AG04450 (cell line): ENCODE measurements at regions not wholly inside any gene's neighbourhood (a gene's known extent, or its start where the extent isn't known, plus 50 kb on each side); places are given as distances from the start of the nearest gene placed in this dataset.

ENCODE experiments used
- CTCF ChIA-PET: fragments of 300-600, 350-600 bp; formaldehyde crosslinking; extraction: SDS; loops from one replicate; lab custom pipeline; 2022; ENCODE audit warnings: antibody characterized with exemption, inconsistent platforms; lab: Charles Lee
- POLR2A ChIA-PET: fragments of 350-600 bp; formaldehyde crosslinking; extraction: SDS; loops from one replicate; lab custom pipeline; 2021; ENCODE audit warnings: antibody characterized with exemption, inconsistent platforms; lab: Yijun Ruan, JAX
- DNase-seq: peaks from one replicate; pipeline ENCODE4 v3.0.0-alpha.2; 2011; ENCODE audit warnings: low read depth, low spot score
- H3K27ac ChIP-seq: one replicate; pipeline ENCODE4 v1.5.1; 2012; ENCODE audit warnings: low read depth, low read length, control low read depth
- H3K27me3 ChIP-seq: one replicate; pipeline ENCODE4 v1.6.0; 2012; ENCODE audit warnings: low read length; ENCODE audit not compliant: control insufficient read depth, insufficient read depth
- H3K4me3 ChIP-seq: 2 replicates; pipeline ENCODE4 v1.5.1; 2011; ENCODE audit warnings: mild to moderate bottlenecking, low read depth, low read length, control low read depth
- H3K9me3 ChIP-seq: 2 replicates; pipeline ENCODE4 v1.5.1; 2012; ENCODE audit warnings: low read length; ENCODE audit not compliant: control insufficient read depth, insufficient read depth
- CTCF ChIP-seq: IDR thresholded peaks from 2 replicates; pipeline ENCODE4 v1.5.1; 2011; ENCODE audit warnings: low read depth, low read length, control low read depth, inconsistent platforms

GRCh38 chrX:11976663-11977062, 161.6 kb upstream of the FRMPD4 start:
- ChIA-PET CTCF (interaction anchor here (0.9 to 1.6 kb wide), 2 partner anchors 32 to 592 kb away, joined by 3 read pairs; no protein-coding TSS in a partner anchor), POLR2A (no interaction called here)
- Histone ChIP-seq H3K4me3 (no peak overlapping the region), H3K27me3 (no peaks in the 10 kb centered on the region), H3K27ac (no peak overlapping the region), H3K9me3 (no peaks in the 10 kb centered on the region)
- TF ChIP-seq CTCF: no peak
- DNase-seq: no peak

DNA sequence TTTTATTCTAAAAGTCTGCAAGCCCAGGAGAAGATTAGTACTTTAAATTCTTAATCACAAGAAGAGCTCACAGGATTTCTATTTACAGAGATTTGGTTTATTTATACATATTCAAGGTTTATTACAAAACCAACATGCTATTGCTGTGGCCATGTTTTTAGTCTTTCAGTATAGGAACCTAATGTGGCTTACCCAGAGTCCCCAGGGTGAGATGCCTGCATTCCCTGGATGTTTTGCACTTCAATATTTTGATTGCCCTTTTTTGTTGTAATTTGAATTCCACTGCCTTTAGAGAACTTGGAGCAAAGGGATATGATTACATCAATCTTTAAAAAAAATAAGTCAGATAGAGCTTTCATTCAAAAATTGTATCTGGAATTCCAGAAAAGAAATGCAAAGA, 146.0 kb upstream of the FRMPD4 start:
- TF ChIP-seq CTCF: no peak
- POLR2A ChIA-PET: no interaction called here
- CTCF ChIA-PET: no interaction called here

GRCh38 chrX:11995146-11995545, 143.1 kb upstream of the FRMPD4 start:
- POLR2A ChIA-PET: no interaction called here

More for the DNA sequence above, 146.0 kb upstream of the FRMPD4 start:
- H3K4me3 ChIP-seq: no peak overlapping the region
- DNase-seq: no peak
- H3K27me3 ChIP-seq: no peaks in the 10 kb centered on the region
- no peak overlapping the region for H3K27ac ChIP-seq
- no peaks in the 10 kb centered on the region for H3K9me3 ChIP-seq

GRCh38 chrX:11996810-11997209, 141.5 kb upstream of the FRMPD4 start:
- POLR2A ChIA-PET: no interaction called here

More at GRCh38 chrX:11995146-11995545, 143.1 kb upstream of the FRMPD4 start:
- no peak overlapping the region for H3K4me3 ChIP-seq
- CTCF ChIA-PET: no interaction called here
- no peaks in the 10 kb centered on the region for H3K9me3 ChIP-seq
- no peaks in the 10 kb centered on the region for H3K27me3 ChIP-seq
- H3K27ac ChIP-seq: no peak overlapping the region
- DNase-seq: no peak
- TF ChIP-seq CTCF: no peak

DNA sequence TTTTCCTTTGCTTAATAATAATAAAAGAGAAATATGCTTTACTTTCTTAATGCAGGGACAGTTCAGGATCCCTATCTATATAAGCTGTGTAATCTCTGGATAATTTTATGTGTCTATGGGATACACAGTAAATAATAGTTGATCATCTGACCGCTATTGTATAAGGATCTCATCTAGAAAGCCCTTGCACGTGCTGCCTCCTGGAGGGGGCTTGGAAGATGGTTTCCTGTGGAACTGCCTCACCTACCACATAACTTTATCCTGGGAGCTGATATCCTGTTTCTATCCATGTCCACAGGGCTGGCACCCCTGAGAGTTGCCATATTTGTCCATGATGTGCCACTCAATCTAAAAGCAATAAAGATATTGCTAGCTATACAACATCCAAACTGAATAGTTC, 139.3 kb upstream of the FRMPD4 start:
- TF ChIP-seq CTCF: peak; percentile 10; the same call in 1 of the 2 replicates
- no peaks in the 10 kb centered on the region for H3K27me3 ChIP-seq
- H3K27ac ChIP-seq: no peak overlapping the region
- no peak overlapping the region for H3K4me3 ChIP-seq
- no peaks in the 10 kb centered on the region for H3K9me3 ChIP-seq
- ChIA-PET POLR2A (no interaction called here), CTCF (interaction anchor here (0.9 kb wide), 1 partner anchor 8 kb away, joined by 4 read pairs; no protein-coding TSS in a partner anchor)
- no peak for DNase-seq

More at GRCh38 chrX:11996810-11997209, 141.5 kb upstream of the FRMPD4 start:
- no peak for DNase-seq
- Histone ChIP-seq H3K9me3 (no peaks in the 10 kb centered on the region), H3K27me3 (no peaks in the 10 kb centered on the region), H3K27ac (no peak overlapping the region), H3K4me3 (no peak overlapping the region)
- TF ChIP-seq CTCF: no peak
- CTCF ChIA-PET: no interaction called here
